Psoas muscle (tissue), 7 donors: ENCODE measurements at regions not wholly inside any gene's neighbourhood (a gene's known extent, or its start where the extent isn't known, plus 50 kb on each side); places are given as distances from the start of the nearest gene placed in this dataset.

ENCODE experiments used
- ATAC-seq, 4 donors: fragments of 200-7000 bp; cut with Tn5 transposase; one replicate each; pipeline ENCODE4 v1.9.1; 2020; ENCODE audit warnings: moderate library complexity in 3 of 4, mild to moderate bottlenecking in 2 of 4
- DNase-seq, 2 donors: peaks; one replicate each; pipeline ENCODE4 v3.0.0-alpha.2; 2020
- H3K27ac ChIP-seq: fragments of 200-600 bp; one replicate; pipeline ENCODE4 v1.8.0; 2022
- H3K27me3 ChIP-seq, 3 donors: fragments of 200-600 bp in 1 of 3; one replicate each; pipeline versions ENCODE4 v1.6.1 to v1.8.0; 2013 to 2022; ENCODE audit warnings: low read length in 2 of 3, mild to moderate bottlenecking in 2 of 3, moderate library complexity in 1 of 3; ENCODE audit not compliant: insufficient read depth in 3 of 3
- H3K36me3 ChIP-seq, 2 donors: fragments of 200-600 bp in 1 of 2; one replicate each; pipeline versions ENCODE4 v1.6.1 to v1.8.0; 2013 to 2022; ENCODE audit warnings: low read depth in 1 of 2, mild to moderate bottlenecking in 1 of 2, moderate library complexity in 1 of 2; ENCODE audit not compliant: insufficient read depth in 1 of 2
- H3K4me1 ChIP-seq: fragments of 200-600 bp; one replicate; pipeline ENCODE4 v1.8.0; 2022
- H3K4me3 ChIP-seq: fragments of 200-600 bp; one replicate; pipeline ENCODE4 v1.8.0; 2022; ENCODE audit warnings: mild to moderate bottlenecking
- H3K9me3 ChIP-seq: fragments of 200-600 bp; one replicate; pipeline ENCODE4 v1.8.0; 2022
- CTCF ChIP-seq: fragments of 200-600 bp; IDR thresholded peaks from one replicate; pipeline ENCODE4 v1.8.0; 2022; ENCODE audit warnings: antibody characterized with exemption
- WGBS, 3 donors: extraction: QIAGEN DNeasy Blood & Tissue Kit; methylation state at CpG; one replicate each; pipeline versions ENCODE4 v1.1.6 to v1.1.7; 2013; 5-methylcytosine and 5-hydroxymethylcytosine counted together
- intact Hi-C, 2 donors: fragments of 100-400 bp; cut with DNase I; formaldehyde crosslinking; loops; one replicate each; pipeline versions ENCODE4 v1.11.0 to v1.14.2; 2022
- donor health status: healthy with polysubstance abuse.
- donor health status: DM: no; HTN: no; CAD: no; lungs with moderate emphysema.
- donor health status: Bipolar disorder and iron deficiency.
- donor health status: healthy.
- donor health status: DM: yes; HTN: yes; CAD: no.
- donor health status: DM: no; HTN: no; CAD: no.
- donor health status: DM: yes; HTN: yes; CAD: no.

GRCh38 chr5:164207646-164208045, 702.2 kb downstream of the MAT2B start:
- no peak for TF ChIP-seq CTCF
- 70 to 81% (median 73%) methylated on average over 3 of the region's 3 CpGs for WGBS, 3 donors
- intact Hi-C loops = no loop called here
- H3K4me1 ChIP-seq = no peaks in the 10 kb centered on the region
- no peak overlapping the region for H3K27ac ChIP-seq
- no peak overlapping the region for H3K4me3 ChIP-seq
- DNase-seq (no peak), ATAC-seq (no peak)
- no peaks in the 10 kb centered on the region for H3K27me3 ChIP-seq
- no peaks in the 10 kb centered on the region for H3K9me3 ChIP-seq
- no peaks in the 10 kb centered on the region for H3K36me3 ChIP-seq

DNA sequence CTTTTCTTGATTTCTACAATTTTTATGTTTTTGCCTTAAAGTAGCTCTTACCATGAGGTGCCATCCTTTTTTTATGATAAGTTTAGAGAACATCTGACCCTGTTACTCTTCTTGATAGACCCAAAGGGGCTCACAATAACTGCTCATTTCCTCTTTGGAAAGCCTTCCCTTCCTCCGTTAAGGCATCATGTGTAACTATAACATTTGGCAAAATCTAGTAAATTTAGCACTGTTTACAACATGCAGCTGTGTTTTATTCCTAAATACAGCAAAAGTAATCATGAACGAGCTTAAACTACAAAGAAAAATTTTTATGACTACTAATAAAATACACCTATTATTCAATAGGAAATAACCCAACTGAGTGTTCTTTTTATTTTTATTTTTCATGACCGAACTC, 705.1 kb downstream of the MAT2B start:
- H3K9me3 ChIP-seq = no peaks in the 10 kb centered on the region
- no peaks in the 10 kb centered on the region for H3K27me3 ChIP-seq
- H3K4me1 ChIP-seq = no peaks in the 10 kb centered on the region
- no peak for DNase-seq
- intact Hi-C loops = no loop called here
- H3K27ac ChIP-seq = no peak overlapping the region
- H3K4me3 ChIP-seq = no peak overlapping the region
- TF ChIP-seq CTCF = no peak
- no peaks in the 10 kb centered on the region for H3K36me3 ChIP-seq
- ATAC-seq = no peak
- WGBS, 3 donors = 52 to 58% (median 55%) methylated on average over 3 of the region's 3 CpGs

DNA sequence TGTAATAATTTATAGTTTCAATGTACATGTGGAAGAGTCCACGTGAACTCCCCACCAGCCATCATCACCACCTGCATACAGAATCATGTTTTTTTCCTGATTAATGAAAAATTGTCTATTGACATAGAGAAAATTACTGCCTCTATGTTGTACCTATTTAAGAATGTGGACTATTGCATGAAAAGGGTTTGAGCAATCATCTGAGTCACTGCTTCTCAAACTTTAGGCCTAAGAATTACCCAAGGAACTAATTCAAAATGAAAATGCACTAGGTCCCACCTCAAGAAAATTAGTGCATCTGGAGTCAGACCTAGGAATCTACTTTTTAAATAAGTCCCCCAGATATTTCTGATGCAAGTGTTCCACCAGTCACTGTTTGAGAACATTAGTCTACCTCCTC, 709.3 kb downstream of the MAT2B start:
- Histone ChIP-seq H3K9me3 (no peaks in the 10 kb centered on the region), H3K36me3 (no peaks in the 10 kb centered on the region), H3K27me3 (no peaks in the 10 kb centered on the region), H3K27ac (no peak overlapping the region), H3K4me3 (no peak overlapping the region), H3K4me1 (no peaks in the 10 kb centered on the region)
- DNase-seq (no peak), ATAC-seq (no peak)
- TF ChIP-seq CTCF = no peak
- intact Hi-C loops = no loop called here
- WGBS, 3 donors = 85 to 95% (median 90%) methylated on average over 1 of the region's 1 CpG

GRCh38 chr5:164217464-164217863, 712.0 kb downstream of the MAT2B start:
- no peaks in the 10 kb centered on the region for H3K36me3 ChIP-seq
- DNase-seq (no peak), ATAC-seq (no peak)
- no peak overlapping the region for H3K4me3 ChIP-seq
- WGBS, 3 donors = 66 to 79% (median 74%) methylated on average over 1 of the region's 1 CpG
- no peak overlapping the region for H3K27ac ChIP-seq
- no peaks in the 10 kb centered on the region for H3K4me1 ChIP-seq
- no peaks in the 10 kb centered on the region for H3K27me3 ChIP-seq
- intact Hi-C loops = no loop called here
- no peaks in the 10 kb centered on the region for H3K9me3 ChIP-seq
- TF ChIP-seq CTCF = no peak

GRCh38 chr5:164220522-164220921, 715.1 kb downstream of the MAT2B start:
- no peak for TF ChIP-seq CTCF
- Histone ChIP-seq H3K27ac (no peak overlapping the region), H3K36me3 (no peaks in the 10 kb centered on the region), H3K27me3 (no peaks in the 10 kb centered on the region), H3K9me3 (no peaks in the 10 kb centered on the region), H3K4me1 (no peaks in the 10 kb centered on the region), H3K4me3 (no peak overlapping the region)
- ATAC-seq = no peak
- intact Hi-C loops = no loop called here
- DNase-seq = no peak
